Neural cell (in vitro differentiated cells): ENCODE measurements at regions not wholly inside any gene's neighbourhood (a gene's known extent, or its start where the extent isn't known, plus 50 kb on each side); places are given as distances from the start of the nearest gene placed in this dataset.

Experiments
- H2AFZ ChIP-seq: fragments of 200-600, 300-800 bp; sonication (generic), shearing (Covaris generic); 2 replicates; pipeline ENCODE4 v1.6.0; 2014; ENCODE audit warnings: low read depth, mild to moderate bottlenecking, antibody characterized with exemption, low read length, moderate library complexity
- H3F3A ChIP-seq: fragments of 200-600 bp; shearing (Covaris generic); 2 replicates; pipeline ENCODE4 v1.6.1; 2016; ENCODE audit warnings: mild to moderate bottlenecking, moderate library complexity, mixed read lengths, antibody characterized with exemption, low read length; ENCODE audit not compliant: insufficient read depth, poor library complexity, severe bottlenecking
- H3K27ac ChIP-seq: fragments of 200-600, 300-800 bp; sonication (generic), shearing (Covaris generic); 2 replicates; pipeline ENCODE4 v1.5.1; 2014; ENCODE audit warnings: mild to moderate bottlenecking, low read length, moderate library complexity
- H3K27me3 ChIP-seq: fragments of 300-800, 200-600 bp; sonication (generic), shearing (Covaris generic); 2 replicates; pipeline ENCODE4 v1.6.0; 2014; ENCODE audit warnings: mild to moderate bottlenecking, low read depth, low read length, moderate library complexity; ENCODE audit not compliant: insufficient read depth
- H3K36me3 ChIP-seq: fragments of 300-800, 200-600 bp; sonication (generic), shearing (Covaris generic); 2 replicates; pipeline ENCODE4 v1.5.1; 2014; ENCODE audit warnings: mild to moderate bottlenecking, antibody characterized with exemption, low read length, moderate library complexity; ENCODE audit not compliant: insufficient read depth
- H3K4me2 ChIP-seq: fragments of 300-800, 200-600 bp; sonication (generic), shearing (Covaris generic); 2 replicates; pipeline ENCODE4 v1.6.0; 2014; ENCODE audit warnings: mild to moderate bottlenecking, low read length
- H3K4me3 ChIP-seq: fragments of 300-800, 200-600 bp; sonication (generic), shearing (Covaris generic); 2 replicates; pipeline ENCODE4 v1.5.1; 2014; ENCODE audit warnings: mild to moderate bottlenecking, low read length, moderate library complexity
- H3K79me2 ChIP-seq: fragments of 200-600 bp; shearing (Covaris generic); replicated peaks from 2 replicates; pipeline ENCODE4 v1.6.0; 2014; ENCODE audit warnings: mild to moderate bottlenecking, low read length, moderate library complexity; ENCODE audit not compliant: insufficient read depth
- H3K9ac ChIP-seq: fragments of 300-800, 200-600 bp; sonication (generic), shearing (Covaris generic); 2 replicates; pipeline ENCODE4 v1.6.1; 2016; ENCODE audit warnings: mild to moderate bottlenecking, low read length, mixed read lengths
- H3K9me2 ChIP-seq: fragments of 200-600 bp; shearing (Covaris generic); 2 replicates; pipeline ENCODE4 v1.6.1; 2016; ENCODE audit warnings: mild to moderate bottlenecking, low read length, mixed read lengths; ENCODE audit not compliant: insufficient read depth
- H3K9me3 ChIP-seq: fragments of 200-600, 300-800 bp; sonication (generic), shearing (Covaris generic); 2 replicates; pipeline ENCODE4 v1.6.1; 2016; ENCODE audit warnings: mild to moderate bottlenecking, mixed run types, low read length, moderate library complexity, mixed read lengths
- H4K20me1 ChIP-seq: fragments of 200-600 bp; shearing (Covaris generic); 2 replicates; pipeline ENCODE4 v1.6.1; 2016; ENCODE audit warnings: mild to moderate bottlenecking, mixed run types; ENCODE audit not compliant: insufficient read depth
- EP300 ChIP-seq: fragments of 450-650 bp; conservative IDR thresholded peaks from 2 replicates; pipeline ENCODE4 v1.6.1; 2014; ENCODE audit warnings: antibody characterized with exemption, mild to moderate bottlenecking, moderate library complexity; ENCODE audit not compliant: poor library complexity, severe bottlenecking
- EZH2 ChIP-seq: fragments of 200-600, 300-800 bp; shearing (Covaris generic), sonication (generic); IDR thresholded peaks from 2 replicates; pipeline ENCODE4 v1.6.1; 2014; ENCODE audit warnings: antibody characterized with exemption, low read length, borderline replicate concordance, mild to moderate bottlenecking; ENCODE audit not compliant: insufficient read depth, poor library complexity, severe bottlenecking
- MXI1 ChIP-seq: fragments of 450-650 bp; conservative IDR thresholded peaks from 2 replicates; pipeline ENCODE4 v1.6.1; 2014; ENCODE audit warnings: antibody characterized with exemption, mild to moderate bottlenecking; ENCODE audit not compliant: poor library complexity, severe bottlenecking
- POLR2AphosphoS5 ChIP-seq: IDR thresholded peaks from 2 replicates; pipeline ENCODE4 v1.6.1; 2012
- RAD21 ChIP-seq: fragments of 450-650 bp; conservative IDR thresholded peaks from 2 replicates; pipeline ENCODE4 v1.6.1; 2014; ENCODE audit warnings: antibody characterized with exemption, mild to moderate bottlenecking, moderate library complexity
- SMC3 ChIP-seq: fragments of 450-650 bp; conservative IDR thresholded peaks from 2 replicates; pipeline ENCODE4 v1.6.1; 2014; ENCODE audit warnings: antibody characterized with exemption, mild to moderate bottlenecking, moderate library complexity; ENCODE audit not compliant: poor library complexity
- TAF1 ChIP-seq: IDR thresholded peaks from 2 replicates; pipeline ENCODE4 v1.6.1; 2012; ENCODE audit warnings: low read depth
- TF ChIP-seq, protein P1 (sequence below): IDR thresholded peaks from 2 replicates; pipeline ENCODE4 v1.6.1; 2012; ENCODE audit warnings: borderline replicate concordance
- TF ChIP-seq, protein P2 (sequence below): fragments of 450-650 bp; IDR thresholded peaks from 2 replicates; pipeline ENCODE4 v1.5.1; 2014; ENCODE audit warnings: antibody characterized with exemption, mild to moderate bottlenecking, moderate library complexity; ENCODE audit not compliant: poor library complexity, severe bottlenecking

DNA sequence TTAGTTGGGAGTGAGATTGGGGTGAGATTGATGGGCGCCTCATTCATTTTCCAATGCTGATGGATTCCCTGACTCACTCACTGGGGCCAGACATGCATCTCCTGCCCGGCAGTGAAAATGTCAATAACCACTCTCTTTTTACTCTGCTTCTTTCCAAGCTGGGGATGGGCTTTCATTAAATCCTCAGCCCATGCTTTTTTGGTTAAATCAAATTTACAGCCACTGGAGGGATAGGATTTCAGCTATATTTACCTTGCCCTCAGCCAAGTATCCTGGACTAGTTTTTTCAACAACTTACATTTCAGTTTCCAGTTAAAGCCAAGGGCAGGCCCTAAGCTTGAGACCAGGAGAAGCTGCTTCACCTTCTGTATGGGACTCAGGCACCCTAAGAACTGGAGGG lies 162.8 kb downstream of the TSN start:
- no peak overlapping the region for H3K4me2 ChIP-seq
- no peaks in the 10 kb centered on the region for H3K36me3 ChIP-seq
- H3K9me2 ChIP-seq, result no peaks in the 10 kb centered on the region
- no peaks in the 10 kb centered on the region for H4K20me1 ChIP-seq
- H3K79me2 ChIP-seq, result no peaks in the 10 kb centered on the region
- no peaks in the 10 kb centered on the region for H3F3A ChIP-seq
- no peak overlapping the region for H3K4me3 ChIP-seq
- H3K27me3 ChIP-seq, result peaks cover 11% of the 10 kb centered on the region
- H3K9ac ChIP-seq, result no peak overlapping the region
- no peak overlapping the region for H3K27ac ChIP-seq
- TF ChIP-seq SMC3, result no peak
- TF ChIP-seq, protein P1, sequence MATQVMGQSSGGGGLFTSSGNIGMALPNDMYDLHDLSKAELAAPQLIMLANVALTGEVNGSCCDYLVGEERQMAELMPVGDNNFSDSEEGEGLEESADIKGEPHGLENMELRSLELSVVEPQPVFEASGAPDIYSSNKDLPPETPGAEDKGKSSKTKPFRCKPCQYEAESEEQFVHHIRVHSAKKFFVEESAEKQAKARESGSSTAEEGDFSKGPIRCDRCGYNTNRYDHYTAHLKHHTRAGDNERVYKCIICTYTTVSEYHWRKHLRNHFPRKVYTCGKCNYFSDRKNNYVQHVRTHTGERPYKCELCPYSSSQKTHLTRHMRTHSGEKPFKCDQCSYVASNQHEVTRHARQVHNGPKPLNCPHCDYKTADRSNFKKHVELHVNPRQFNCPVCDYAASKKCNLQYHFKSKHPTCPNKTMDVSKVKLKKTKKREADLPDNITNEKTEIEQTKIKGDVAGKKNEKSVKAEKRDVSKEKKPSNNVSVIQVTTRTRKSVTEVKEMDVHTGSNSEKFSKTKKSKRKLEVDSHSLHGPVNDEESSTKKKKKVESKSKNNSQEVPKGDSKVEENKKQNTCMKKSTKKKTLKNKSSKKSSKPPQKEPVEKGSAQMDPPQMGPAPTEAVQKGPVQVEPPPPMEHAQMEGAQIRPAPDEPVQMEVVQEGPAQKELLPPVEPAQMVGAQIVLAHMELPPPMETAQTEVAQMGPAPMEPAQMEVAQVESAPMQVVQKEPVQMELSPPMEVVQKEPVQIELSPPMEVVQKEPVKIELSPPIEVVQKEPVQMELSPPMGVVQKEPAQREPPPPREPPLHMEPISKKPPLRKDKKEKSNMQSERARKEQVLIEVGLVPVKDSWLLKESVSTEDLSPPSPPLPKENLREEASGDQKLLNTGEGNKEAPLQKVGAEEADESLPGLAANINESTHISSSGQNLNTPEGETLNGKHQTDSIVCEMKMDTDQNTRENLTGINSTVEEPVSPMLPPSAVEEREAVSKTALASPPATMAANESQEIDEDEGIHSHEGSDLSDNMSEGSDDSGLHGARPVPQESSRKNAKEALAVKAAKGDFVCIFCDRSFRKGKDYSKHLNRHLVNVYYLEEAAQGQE, result no peak
- no peak for TF ChIP-seq RAD21
- TF ChIP-seq MXI1, result no peak
- no peak for TF ChIP-seq EP300
- TF ChIP-seq POLR2AphosphoS5, result no peak
- no peak for TF ChIP-seq TAF1
- TF ChIP-seq, protein P2, sequence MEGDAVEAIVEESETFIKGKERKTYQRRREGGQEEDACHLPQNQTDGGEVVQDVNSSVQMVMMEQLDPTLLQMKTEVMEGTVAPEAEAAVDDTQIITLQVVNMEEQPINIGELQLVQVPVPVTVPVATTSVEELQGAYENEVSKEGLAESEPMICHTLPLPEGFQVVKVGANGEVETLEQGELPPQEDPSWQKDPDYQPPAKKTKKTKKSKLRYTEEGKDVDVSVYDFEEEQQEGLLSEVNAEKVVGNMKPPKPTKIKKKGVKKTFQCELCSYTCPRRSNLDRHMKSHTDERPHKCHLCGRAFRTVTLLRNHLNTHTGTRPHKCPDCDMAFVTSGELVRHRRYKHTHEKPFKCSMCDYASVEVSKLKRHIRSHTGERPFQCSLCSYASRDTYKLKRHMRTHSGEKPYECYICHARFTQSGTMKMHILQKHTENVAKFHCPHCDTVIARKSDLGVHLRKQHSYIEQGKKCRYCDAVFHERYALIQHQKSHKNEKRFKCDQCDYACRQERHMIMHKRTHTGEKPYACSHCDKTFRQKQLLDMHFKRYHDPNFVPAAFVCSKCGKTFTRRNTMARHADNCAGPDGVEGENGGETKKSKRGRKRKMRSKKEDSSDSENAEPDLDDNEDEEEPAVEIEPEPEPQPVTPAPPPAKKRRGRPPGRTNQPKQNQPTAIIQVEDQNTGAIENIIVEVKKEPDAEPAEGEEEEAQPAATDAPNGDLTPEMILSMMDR, result no peak
- TF ChIP-seq EZH2, result no peak
- H3K9me3 ChIP-seq, result no peaks in the 10 kb centered on the region
- no peak overlapping the region for H2AFZ ChIP-seq

DNA sequence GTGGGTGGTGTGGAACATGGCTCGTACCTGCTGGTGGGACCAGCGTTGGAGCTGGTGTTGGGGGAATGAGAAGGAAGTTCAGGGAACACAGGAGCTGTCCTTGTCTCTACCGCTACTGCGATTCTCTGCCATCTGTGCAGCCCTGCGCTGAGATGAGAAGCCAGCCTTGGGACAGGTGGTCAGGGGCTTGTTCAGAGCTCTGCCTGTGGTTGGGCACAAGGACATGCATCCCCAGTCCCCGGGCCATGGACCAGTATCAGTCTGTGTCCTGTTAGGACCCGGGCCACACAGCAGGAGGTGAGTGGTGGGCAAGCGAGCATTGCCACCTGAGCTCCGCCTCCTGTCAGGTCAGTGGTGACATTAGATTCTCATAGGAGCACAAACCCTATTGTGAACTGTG lies 164.4 kb downstream of the TSN start:
- H3F3A ChIP-seq, result no peaks in the 10 kb centered on the region
- no peaks in the 10 kb centered on the region for H3K9me3 ChIP-seq
- no peaks in the 10 kb centered on the region for H3K36me3 ChIP-seq
- H3K4me3 ChIP-seq, result no peak overlapping the region
- no peak overlapping the region for H3K27ac ChIP-seq
- no peak overlapping the region for H2AFZ ChIP-seq
- TF ChIP-seq SMC3, result no peak
- TF ChIP-seq POLR2AphosphoS5, result no peak
- no peak for TF ChIP-seq MXI1
- no peak for TF ChIP-seq RAD21
- no peak for TF ChIP-seq EZH2
- TF ChIP-seq, protein P1, result no peak
- H4K20me1 ChIP-seq, result no peaks in the 10 kb centered on the region
- H3K9me2 ChIP-seq, result no peaks in the 10 kb centered on the region
- no peak overlapping the region for H3K4me2 ChIP-seq
- H3K79me2 ChIP-seq, result no peaks in the 10 kb centered on the region
- H3K9ac ChIP-seq, result no peak overlapping the region
- H3K27me3 ChIP-seq, result no peaks in the 10 kb centered on the region
